ENCODE measurements at regions not wholly inside any gene's neighbourhood (a gene's known extent, or its start where the extent isn't known, plus 50 kb on each side); places are given as distances from the start of the nearest gene placed in this dataset.

- 5% methylated on average over 2 of the region's 2 CpGs for WGBS (ENCODE audit: insufficient coverage, low coverage, low lambda C conversion rate, missing lambda C conversion rate)
- no peak for ATAC-seq
- Histone ChIP-seq H3K36me3 (no peaks in the 10 kb centered on the region), H3K4me1 (no peaks in the 10 kb centered on the region), H3K27ac (no peak overlapping the region), H3K4me3 (no peak overlapping the region), H3K9me3 (peaks cover 0 to 4% (median 0%) of the 10 kb centered on the region in 4 donors), H3K27me3 (no peaks in the 10 kb centered on the region)
- no peak for DNase-seq
- TF ChIP-seq CTCF (IDR thresholded peaks at IDR 0.05) (no peak), POLR2A (IDR thresholded peaks at IDR 0.05) (no peak)
- intact Hi-C loops (cut with DNase I), result no loop called here
Measured at GRCh38 chr2:76280686-76281085, 570.0 kb upstream of the GCFC2 start.

- WGBS (ENCODE audit: insufficient coverage, low coverage, low lambda C conversion rate, missing lambda C conversion rate), result 53% methylated on average over 4 of the region's 4 CpGs
- intact Hi-C loops (cut with DNase I), result no loop called here
- H3K27ac ChIP-seq, result no peak overlapping the region
- H3K27me3 ChIP-seq, result no peaks in the 10 kb centered on the region
- no peak overlapping the region for H3K4me3 ChIP-seq
- DNase-seq (no peak), ATAC-seq (no peak)
- no peak for TF ChIP-seq POLR2A (IDR thresholded peaks at IDR 0.05)
- no peak for TF ChIP-seq CTCF (IDR thresholded peaks at IDR 0.05)
- H3K36me3 ChIP-seq, result no peaks in the 10 kb centered on the region
- H3K9me3 ChIP-seq, result peaks cover 0 to 4% (median 0%) of the 10 kb centered on the region in 4 donors
- no peaks in the 10 kb centered on the region for H3K4me1 ChIP-seq
Measured at GRCh38 chr2:76279142-76279541, 568.4 kb upstream of the GCFC2 start.

- TF ChIP-seq CTCF (IDR thresholded peaks at IDR 0.05) (no peak), POLR2A (IDR thresholded peaks at IDR 0.05) (no peak)
- DNase-seq (no peak), ATAC-seq (no peak)
- Histone ChIP-seq H3K4me1 (no peaks in the 10 kb centered on the region), H3K27ac (no peak overlapping the region), H3K4me3 (no peak overlapping the region), H3K36me3 (no peaks in the 10 kb centered on the region), H3K9me3 (peaks cover 0 to 4% (median 0%) of the 10 kb centered on the region in 4 donors), H3K27me3 (no peaks in the 10 kb centered on the region)
- intact Hi-C loops (cut with DNase I), result no loop called here
- 54% methylated on average over 3 of the region's 4 CpGs for WGBS (ENCODE audit: insufficient coverage, low coverage, low lambda C conversion rate, missing lambda C conversion rate)
Measured at GRCh38 chr2:76275788-76276187, 565.1 kb upstream of the GCFC2 start.

- no peak overlapping the region for H3K27ac ChIP-seq
- H3K9me3 ChIP-seq, result peaks cover 0 to 4% (median 0%) of the 10 kb centered on the region in 4 donors
- no peak overlapping the region for H3K4me3 ChIP-seq
- H3K27me3 ChIP-seq, result no peaks in the 10 kb centered on the region
- 85% methylated on average over 2 of the region's 2 CpGs for WGBS (ENCODE audit: insufficient coverage, low coverage, low lambda C conversion rate, missing lambda C conversion rate)
- TF ChIP-seq CTCF (IDR thresholded peaks at IDR 0.05) (no peak), POLR2A (IDR thresholded peaks at IDR 0.05) (no peak)
- DNase-seq, result no peak
- no peak for ATAC-seq
- intact Hi-C loops (cut with DNase I), result no loop called here
- no peaks in the 10 kb centered on the region for H3K36me3 ChIP-seq
- no peaks in the 10 kb centered on the region for H3K4me1 ChIP-seq
Measured at GRCh38 chr2:76274676-76275075, 564.0 kb upstream of the GCFC2 start.

- no peaks in the 10 kb centered on the region for H3K27me3 ChIP-seq
- no peaks in the 10 kb centered on the region for H3K36me3 ChIP-seq
- intact Hi-C loops (cut with DNase I), result no loop called here
- H3K27ac ChIP-seq, result no peak overlapping the region
- no peak for ATAC-seq
- no peak for DNase-seq
- H3K4me3 ChIP-seq, result no peak overlapping the region
- TF ChIP-seq POLR2A (IDR thresholded peaks at IDR 0.05), result no peak
- no peak for TF ChIP-seq CTCF (IDR thresholded peaks at IDR 0.05)
- no peaks in the 10 kb centered on the region for H3K4me1 ChIP-seq
- peaks cover 0 to 4% (median 0%) of the 10 kb centered on the region in 4 donors for H3K9me3 ChIP-seq
Measured at GRCh38 chr2:76274160-76274559, 563.4 kb upstream of the GCFC2 start.

Data from right lobe of liver (tissue), 6 donors.